Spleen (tissue), 11 donors: ENCODE measurements at regions not wholly inside any gene's neighbourhood (a gene's known extent, or its start where the extent isn't known, plus 50 kb on each side); places are given as distances from the start of the nearest gene placed in this dataset.

Source experiments
- DNase-seq: peaks from one replicate; pipeline ENCODE4 v3.0.0-alpha.2; 2020
- H3K27ac ChIP-seq, 8 donors: fragments of 200-600 bp; sonication (generic) in 7 of 8; 1 replicate in 4 of 8; 2 replicates in 4 of 8; pipeline versions ENCODE4 v1.5.0 to v1.8.0; 2016 to 2021; ENCODE audit warnings: inconsistent platforms in 4 of 8, mild to moderate bottlenecking in 4 of 8, moderate library complexity in 1 of 8
- H3K27me3 ChIP-seq, 7 donors: fragments of 200-600 bp; sonication (generic) in 6 of 7; replicated peaks in 1 of 7; 1 replicate in 4 of 7; 2 replicates in 3 of 7; pipeline versions ENCODE4 v1.5.0 to v1.8.0; 2016 to 2021; ENCODE audit warnings: inconsistent platforms in 3 of 7, mild to moderate bottlenecking in 1 of 7
- H3K36me3 ChIP-seq, 6 donors: fragments of 200-600 bp; sonication (generic) in 5 of 6; 1 replicate in 4 of 6; 2 replicates in 2 of 6; pipeline versions ENCODE4 v1.5.0 to v1.8.0; 2016 to 2021; ENCODE audit warnings: inconsistent platforms in 2 of 6
- H3K4me1 ChIP-seq, 6 donors: fragments of 200-600 bp; sonication (generic) in 5 of 6; 1 replicate in 3 of 6; 2 replicates in 3 of 6; pipeline versions ENCODE4 v1.5.0 to v1.8.0; 2016 to 2021; ENCODE audit warnings: inconsistent platforms in 3 of 6
- H3K4me3 ChIP-seq, 8 donors: fragments of 200-600 bp; sonication (generic) in 7 of 8; 1 replicate in 4 of 8; 2 replicates in 4 of 8; pipeline versions ENCODE4 v1.5.0 to v1.8.0; 2016 to 2021; ENCODE audit warnings: inconsistent platforms in 4 of 8, mild to moderate bottlenecking in 4 of 8, moderate library complexity in 2 of 8
- H3K9me3 ChIP-seq, 8 donors: fragments of 200-600 bp; sonication (generic) in 7 of 8; 1 replicate in 4 of 8; 2 replicates in 4 of 8; pipeline versions ENCODE4 v1.5.0 to v1.8.0; 2016 to 2021; ENCODE audit warnings: inconsistent platforms in 4 of 8
- CTCF ChIP-seq, 11 experiments: fragments of 200-600 bp in 7 of 11; fragments of 450-650 bp in 4 of 11; sonication (generic) in 4 of 11; IDR thresholded peaks in 8 of 11; conservative IDR thresholded peaks in 3 of 11; 1 replicate in 7 of 11; 2 replicates in 4 of 11; pipeline versions ENCODE4 v1.4.0 to v1.8.0; 2016 to 2021; ENCODE audit warnings: antibody characterized with exemption in 11 of 11, inconsistent platforms in 4 of 11, mild to moderate bottlenecking in 1 of 11
- POLR2A ChIP-seq, 3 donors: fragments of 450-650 bp; IDR thresholded peaks; one replicate each; pipeline ENCODE4 v1.5.1; 2017; ENCODE audit warnings: antibody characterized with exemption in 3 of 3, mild to moderate bottlenecking in 1 of 3
- POLR2AphosphoS5 ChIP-seq, 3 donors: sonication (generic); formaldehyde crosslinking; IDR thresholded peaks; one replicate each; pipeline ENCODE4 v1.5.1; 2017; ENCODE audit warnings: antibody characterized with exemption in 3 of 3
- WGBS, 5 donors: extraction: QIAGEN DNeasy Blood & Tissue Kit in 3 of 5; methylation state at CpG; one replicate each; pipeline versions ENCODE4 v1.1.5 to v1.1.7; 2013 to 2018; 5-methylcytosine and 5-hydroxymethylcytosine counted together
- intact Hi-C: fragments of 100-400 bp; cut with DNase I; formaldehyde crosslinking; loops from one replicate; pipeline ENCODE4 v1.15.0; 2023; ENCODE audit warnings: low total_unique reads
- donor health status: healthy with polysubstance abuse.
- donor health status: DM: no; HTN: no; CAD: no; lungs with moderate emphysema.
- donor health status: DM: no; HTN: no; CAD: no.
- donor health status: Bipolar disorder and iron deficiency.
- donor health status: healthy.
- donor health status: DM: no; HTN: no; CAD: no.
- donor health status: DM: yes; HTN: yes; CAD: no.

DNA sequence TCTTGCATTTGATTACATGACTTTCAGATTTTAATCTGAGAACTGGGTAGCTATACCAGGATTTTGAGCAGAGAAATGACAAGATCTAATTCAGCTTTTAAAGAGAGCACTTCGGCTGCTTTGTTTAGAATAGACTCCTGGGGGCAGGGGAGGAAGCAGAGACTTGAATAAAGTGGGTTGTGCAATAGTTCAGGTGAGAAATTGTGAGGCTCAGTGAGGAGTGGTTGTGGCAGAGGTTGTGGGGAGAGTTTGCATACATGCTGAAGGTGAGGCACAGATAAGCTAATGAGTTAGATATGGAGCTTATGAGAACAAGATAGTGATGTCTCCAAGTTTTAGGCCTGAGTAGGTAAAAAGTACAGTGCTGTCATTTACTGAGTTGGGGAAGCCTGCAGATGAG is 281.4 kb downstream of the FLRT2 start:
- Histone ChIP-seq H3K36me3 (no peaks in the 10 kb centered on the region), H3K27ac (no peak overlapping the region), H3K9me3 (no peaks in the 10 kb centered on the region), H3K4me3 (no peak overlapping the region), H3K27me3 (no peaks in the 10 kb centered on the region), H3K4me1 (no peaks in the 10 kb centered on the region)
- TF ChIP-seq CTCF (IDR thresholded peaks at IDR 0.05 in 8 of 11, conservative IDR thresholded peaks at IDR 0.05 in 3 of 11) (no peak), POLR2AphosphoS5 (IDR thresholded peaks at IDR 0.05) (no peak), POLR2A (IDR thresholded peaks at IDR 0.05) (no peak)
- intact Hi-C loops: no loop called here
- WGBS, 5 donors: 28 to 51% (median 40%) methylated on average over 1 of the region's 1 CpG
- no peak for DNase-seq

DNA sequence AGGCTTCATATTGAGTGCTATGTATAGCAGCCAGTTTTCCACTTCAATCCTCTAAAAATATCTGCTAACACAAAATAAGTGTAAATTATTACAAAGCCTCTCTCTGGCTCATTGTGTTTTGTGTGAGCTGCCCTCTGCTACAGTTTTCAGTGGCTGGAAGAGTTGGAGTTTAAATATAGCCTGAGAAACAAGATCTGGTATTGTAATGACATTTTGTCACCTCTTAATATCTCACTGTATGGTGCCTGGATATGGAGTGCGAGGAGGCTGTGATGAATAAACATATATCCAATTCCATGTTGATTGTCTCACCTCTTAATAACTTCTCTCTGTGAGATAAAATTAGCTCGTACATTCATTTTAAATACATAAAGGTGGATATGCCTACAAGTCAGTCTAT is 269.7 kb downstream of the FLRT2 start:
- Histone ChIP-seq H3K4me1 (no peaks in the 10 kb centered on the region), H3K27me3 (no peaks in the 10 kb centered on the region), H3K36me3 (no peaks in the 10 kb centered on the region), H3K4me3 (no peak overlapping the region), H3K9me3 (peaks cover 0 to 5% (median 0%) of the 10 kb centered on the region in 8 donors), H3K27ac (no peak overlapping the region)
- intact Hi-C loops: no loop called here
- 76 to 89% (median 87%) methylated on average over 2 of the region's 2 CpGs for WGBS, 5 donors
- no peak for DNase-seq
- no peak for TF ChIP-seq POLR2A (IDR thresholded peaks at IDR 0.05)
- no peak for TF ChIP-seq POLR2AphosphoS5 (IDR thresholded peaks at IDR 0.05)
- no peak for TF ChIP-seq CTCF (IDR thresholded peaks at IDR 0.05 in 8 of 11, conservative IDR thresholded peaks at IDR 0.05 in 3 of 11)

DNA sequence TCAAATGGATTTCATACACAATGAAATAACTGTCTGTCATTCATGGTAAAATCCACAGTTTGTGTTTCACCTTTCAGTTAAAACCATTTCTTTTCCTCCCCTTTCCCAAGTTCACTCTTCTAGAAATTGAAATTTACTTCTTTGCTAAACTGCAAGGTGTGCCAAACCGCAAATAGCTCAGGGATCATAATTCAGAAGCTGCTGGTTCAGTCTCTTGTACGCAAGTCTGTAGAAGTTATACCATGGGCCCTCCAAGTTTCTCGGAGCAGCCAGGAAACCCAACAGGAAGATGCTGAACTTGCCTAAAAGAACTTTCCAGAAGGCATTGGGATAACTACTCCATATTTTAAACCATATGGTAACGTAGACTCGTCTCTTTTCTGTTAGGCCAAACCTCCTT is 268.9 kb downstream of the FLRT2 start:
- WGBS, 5 donors: 57 to 80% (median 74%) methylated on average over 5 of the region's 5 CpGs
- DNase-seq: no peak
- no peaks in the 10 kb centered on the region for H3K36me3 ChIP-seq
- H3K4me3 ChIP-seq: no peak overlapping the region
- H3K4me1 ChIP-seq: no peaks in the 10 kb centered on the region
- intact Hi-C loops: no loop called here
- TF ChIP-seq POLR2AphosphoS5 (IDR thresholded peaks at IDR 0.05) (no peak), CTCF (IDR thresholded peaks at IDR 0.05 in 8 of 11, conservative IDR thresholded peaks at IDR 0.05 in 3 of 11) (no peak), POLR2A (IDR thresholded peaks at IDR 0.05) (no peak)
- H3K9me3 ChIP-seq: peaks cover 0 to 4% (median 0%) of the 10 kb centered on the region in 8 donors
- H3K27me3 ChIP-seq: no peaks in the 10 kb centered on the region
- H3K27ac ChIP-seq: no peak overlapping the region

- Histone ChIP-seq H3K27me3 (no peaks in the 10 kb centered on the region), H3K4me3 (no peak overlapping the region), H3K36me3 (no peaks in the 10 kb centered on the region), H3K4me1 (no peaks in the 10 kb centered on the region), H3K27ac (no peak overlapping the region), H3K9me3 (no peaks in the 10 kb centered on the region)
- TF ChIP-seq POLR2A (IDR thresholded peaks at IDR 0.05) (no peak), CTCF (IDR thresholded peaks at IDR 0.05 in 8 of 11, conservative IDR thresholded peaks at IDR 0.05 in 3 of 11) (no peak), POLR2AphosphoS5 (IDR thresholded peaks at IDR 0.05) (no peak)
- intact Hi-C loops: no loop called here
- 71 to 81% (median 77%) methylated on average over 1 of the region's 1 CpG for WGBS, 5 donors
- DNase-seq: no peak
Measured at GRCh38 chr14:85793533-85793932, 263.6 kb downstream of the FLRT2 start.
